Mesenchymal stem cell (in vitro differentiated cells and primary cell): ENCODE measurements at regions not wholly inside any gene's neighbourhood (a gene's known extent, or its start where the extent isn't known, plus 50 kb on each side); places are given as distances from the start of the nearest gene placed in this dataset.

Source experiments
- DNase-seq: peaks from one replicate; pipeline ENCODE4 v3.0.0-alpha.2; 2013
- H2AFZ ChIP-seq: one replicate; pipeline ENCODE4 v1.6.1; 2013; ENCODE audit warnings: low read depth, mild to moderate bottlenecking, control low read depth, inconsistent platforms, low read length, moderate library complexity
- H2AK5ac ChIP-seq: 2 replicates; pipeline ENCODE4 v1.6.1; 2013; ENCODE audit warnings: low read length, moderate library complexity, mild to moderate bottlenecking, inconsistent platforms; ENCODE audit not compliant: severe bottlenecking
- H2BK120ac ChIP-seq: one replicate; pipeline ENCODE4 v1.6.1; 2013; ENCODE audit warnings: low read depth, mild to moderate bottlenecking, inconsistent platforms, low read length, moderate library complexity
- H2BK12ac ChIP-seq, 2 experiments: one replicate each; pipeline ENCODE4 v1.6.1; 2013; ENCODE audit warnings: inconsistent platforms in 2 of 2, low read length in 2 of 2, mild to moderate bottlenecking in 2 of 2, moderate library complexity in 2 of 2, control low read depth in 1 of 2
- H2BK15ac ChIP-seq: one replicate; pipeline ENCODE4 v1.6.1; 2013; ENCODE audit warnings: mild to moderate bottlenecking, low read depth, inconsistent platforms; ENCODE audit not compliant: poor library complexity, severe bottlenecking
- H2BK5ac ChIP-seq: 2 replicates; pipeline ENCODE4 v1.6.1; 2013; ENCODE audit warnings: low read depth, mild to moderate bottlenecking, low read length, control low read depth, inconsistent platforms; ENCODE audit not compliant: poor library complexity, severe bottlenecking
- H3K14ac ChIP-seq, 2 experiments: one replicate each; pipeline ENCODE4 v1.6.1; 2013; ENCODE audit warnings: inconsistent platforms in 2 of 2, low read length in 2 of 2, control low read depth in 1 of 2, mild to moderate bottlenecking in 1 of 2, moderate library complexity in 1 of 2
- H3K18ac ChIP-seq, 2 experiments: one replicate each; pipeline ENCODE4 v1.6.1; 2013; ENCODE audit warnings: inconsistent platforms in 2 of 2, low read length in 2 of 2, control low read depth in 1 of 2, low read depth in 1 of 2, mild to moderate bottlenecking in 1 of 2
- H3K23ac ChIP-seq, 2 experiments: one replicate each; pipeline ENCODE4 v1.6.1; 2013; ENCODE audit warnings: inconsistent platforms in 2 of 2, low read length in 2 of 2, mild to moderate bottlenecking in 2 of 2, moderate library complexity in 2 of 2, control low read depth in 1 of 2
- H3K27ac ChIP-seq: 2 replicates; pipeline ENCODE4 v1.5.1; 2013; ENCODE audit warnings: mild to moderate bottlenecking, moderate library complexity, low read length, control low read depth, inconsistent platforms; ENCODE audit not compliant: poor library complexity, severe bottlenecking
- H3K27me3 ChIP-seq, 2 experiments: 2 replicates each; pipeline versions ENCODE4 v1.6.1 to v1.7.0; 2013; ENCODE audit warnings: low read length in 2 of 2, mild to moderate bottlenecking in 2 of 2, moderate library complexity in 2 of 2, control low read depth in 1 of 2, inconsistent platforms in 1 of 2; ENCODE audit not compliant: control insufficient read depth in 1 of 2, insufficient read depth in 1 of 2
- H3K36me3 ChIP-seq, 2 experiments: 2 replicates each; pipeline versions ENCODE4 v1.6.1 to v1.7.0; 2013; ENCODE audit warnings: low read length in 2 of 2, control low read depth in 1 of 2, inconsistent platforms in 1 of 2, low read depth in 1 of 2, mild to moderate bottlenecking in 1 of 2; ENCODE audit not compliant: insufficient read depth in 2 of 2, control insufficient read depth in 1 of 2
- H3K4ac ChIP-seq, 2 experiments: one replicate each; pipeline ENCODE4 v1.6.1; 2013; ENCODE audit warnings: inconsistent platforms in 2 of 2, low read length in 2 of 2, mild to moderate bottlenecking in 2 of 2, moderate library complexity in 2 of 2, control low read depth in 1 of 2, low read depth in 1 of 2
- H3K4me1 ChIP-seq: 2 replicates; pipeline ENCODE4 v1.6.1; 2013; ENCODE audit warnings: low read depth, low read length, control low read depth; ENCODE audit not compliant: control insufficient read depth, insufficient read depth
- H3K4me2 ChIP-seq: 2 replicates; pipeline ENCODE4 v1.6.1; 2013; ENCODE audit warnings: low read length, mild to moderate bottlenecking, inconsistent platforms; ENCODE audit not compliant: poor library complexity, severe bottlenecking
- H3K4me3 ChIP-seq, 2 experiments: 2 replicates each; pipeline versions ENCODE4 v1.5.1 to v1.7.0; 2013; ENCODE audit warnings: low read length in 2 of 2, mild to moderate bottlenecking in 2 of 2, control low read depth in 1 of 2, low read depth in 1 of 2; ENCODE audit not compliant: insufficient read depth in 1 of 2
- H3K79me1 ChIP-seq: replicated peaks from 2 replicates; pipeline ENCODE4 v1.6.1; 2013; ENCODE audit warnings: mild to moderate bottlenecking, control low read depth, low read length, inconsistent platforms; ENCODE audit not compliant: poor library complexity, severe bottlenecking
- H3K9ac ChIP-seq: 2 replicates; pipeline ENCODE4 v1.7.0; 2013; ENCODE audit warnings: mild to moderate bottlenecking, low read length, moderate library complexity
- H3K9me3 ChIP-seq: 2 replicates; pipeline ENCODE4 v1.7.0; 2013; ENCODE audit warnings: mild to moderate bottlenecking, low read length; ENCODE audit not compliant: control insufficient read depth
- H4K8ac ChIP-seq: one replicate; pipeline ENCODE4 v1.6.1; 2013; ENCODE audit warnings: inconsistent platforms, mild to moderate bottlenecking, low read length, moderate library complexity
- H4K91ac ChIP-seq: one replicate; pipeline ENCODE4 v1.6.1; 2013; ENCODE audit warnings: mild to moderate bottlenecking, low read length, inconsistent platforms
- WGBS: methylation state at CpG from one replicate; pipeline ENCODE4 v1.1.7; 2013; ENCODE audit warnings: mixed read lengths; 5-methylcytosine and 5-hydroxymethylcytosine counted together

DNA sequence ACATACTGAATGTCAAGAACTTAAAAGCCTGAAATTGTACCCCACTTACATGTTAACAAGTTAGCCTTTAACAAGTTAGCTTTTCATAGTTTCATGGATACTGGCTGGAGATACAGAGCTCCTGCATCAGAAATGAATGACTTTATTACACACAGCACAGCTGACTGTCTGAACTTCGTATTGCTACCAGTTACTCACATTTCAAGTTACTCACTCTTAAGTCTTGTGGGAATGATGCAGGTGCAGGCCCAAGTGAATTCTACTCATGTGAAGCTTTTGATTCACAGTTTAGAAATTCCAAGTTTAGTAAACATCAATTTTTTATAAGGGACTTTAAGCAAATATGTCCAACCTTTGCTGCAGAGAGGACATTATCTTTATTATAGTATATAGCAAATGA lies 762.2 kb upstream of the PRR20A start:
- H2BK15ac ChIP-seq = no peak overlapping the region
- no peak overlapping the region for H3K18ac ChIP-seq
- H2BK5ac ChIP-seq = no peak overlapping the region
- no peaks in the 10 kb centered on the region for H3K4me1 ChIP-seq
- no peak overlapping the region for H2AFZ ChIP-seq
- no peak overlapping the region for H3K4me3 ChIP-seq
- no peak overlapping the region for H4K91ac ChIP-seq
- H3K36me3 ChIP-seq = no peaks in the 10 kb centered on the region
- no peak overlapping the region for H2AK5ac ChIP-seq
- H2BK120ac ChIP-seq = no peak overlapping the region
- H2BK12ac ChIP-seq = no peak overlapping the region
- H3K23ac ChIP-seq = no peak overlapping the region
- no peak for DNase-seq
- H3K27ac ChIP-seq = no peak overlapping the region
- H3K4me2 ChIP-seq = no peak overlapping the region
- no peak overlapping the region for H3K14ac ChIP-seq
- H3K9me3 ChIP-seq = peaks cover 8% of the 10 kb centered on the region
- no CpG with 5 or more reads among the region's 1 CpG for WGBS
- H3K4ac ChIP-seq = no peak overlapping the region
- H4K8ac ChIP-seq = no peak overlapping the region
- H3K79me1 ChIP-seq = no peaks in the 10 kb centered on the region
- no peaks in the 10 kb centered on the region for H3K27me3 ChIP-seq
- H3K9ac ChIP-seq = no peak overlapping the region

DNA sequence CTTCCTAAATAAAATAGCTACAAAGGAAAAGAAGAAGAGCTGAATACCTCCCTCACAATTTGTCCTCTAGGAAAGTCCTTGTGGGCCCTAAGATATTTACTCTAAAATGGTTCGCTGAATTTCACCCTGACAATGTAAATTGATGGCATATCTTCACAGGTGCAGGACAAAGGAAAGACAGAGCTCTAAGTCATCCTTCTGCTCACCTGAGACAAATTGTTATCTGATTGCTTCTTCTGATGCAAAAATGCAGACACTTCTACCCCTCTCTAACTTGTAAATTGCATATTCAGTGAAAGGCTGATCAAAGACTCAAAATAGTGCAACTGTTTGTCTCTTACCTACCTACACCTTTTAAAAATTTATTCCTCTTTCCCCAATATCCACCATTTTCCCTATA lies 747.2 kb upstream of the PRR20A start:
- Histone ChIP-seq H3K14ac (no peak overlapping the region), H3K36me3 (no peaks in the 10 kb centered on the region), H3K4me3 (no peak overlapping the region), H3K4me2 (no peak overlapping the region), H2AFZ (no peak overlapping the region), H3K4me1 (no peaks in the 10 kb centered on the region), H3K23ac (no peak overlapping the region), H3K27ac (no peak overlapping the region), H3K4ac (no peak overlapping the region), H4K91ac (no peak overlapping the region), H2AK5ac (no peak overlapping the region), H2BK5ac (no peak overlapping the region), H3K27me3 (no peaks in the 10 kb centered on the region), H3K79me1 (no peaks in the 10 kb centered on the region), H3K18ac (no peak overlapping the region), H2BK15ac (no peak overlapping the region), H3K9ac (no peak overlapping the region), H3K9me3 (peaks cover 20% of the 10 kb centered on the region), H4K8ac (no peak overlapping the region), H2BK12ac (no peak overlapping the region), H2BK120ac (no peak overlapping the region)
- DNase-seq = no peak
- WGBS = 46% methylated on average over 1 of the region's 1 CpG

DNA sequence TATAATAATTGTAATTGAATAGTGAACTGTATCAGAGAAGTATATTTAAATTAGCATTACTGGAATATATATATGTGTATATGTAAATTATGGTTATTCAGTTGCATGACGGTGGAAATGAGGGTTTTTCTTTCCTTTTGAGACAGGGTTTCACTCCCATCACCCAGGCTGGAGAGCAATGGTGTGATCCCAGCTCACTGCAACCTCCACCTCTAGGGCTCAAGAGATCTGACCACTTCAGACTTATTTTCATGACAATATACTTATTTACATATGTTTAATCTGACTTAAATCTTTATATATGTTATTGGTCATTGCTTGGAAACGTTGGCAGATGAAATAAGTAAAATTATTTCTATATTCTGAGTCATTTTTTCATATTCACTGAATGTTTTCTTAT lies 744.4 kb upstream of the PRR20A start:
- WGBS = no CpG with 5 or more reads among the region's 2 CpGs
- Histone ChIP-seq H3K27ac (no peak overlapping the region), H4K8ac (no peak overlapping the region), H3K4ac (no peak overlapping the region), H2BK12ac (no peak overlapping the region), H2AFZ (no peak overlapping the region), H3K27me3 (no peaks in the 10 kb centered on the region), H3K18ac (no peak overlapping the region), H2BK5ac (no peak overlapping the region), H3K4me2 (no peak overlapping the region), H2BK120ac (no peak overlapping the region), H3K4me3 (no peak overlapping the region), H3K9ac (no peak overlapping the region), H3K36me3 (no peaks in the 10 kb centered on the region), H3K23ac (no peak overlapping the region), H2AK5ac (no peak overlapping the region), H2BK15ac (no peak overlapping the region), H3K14ac (no peak overlapping the region), H3K79me1 (no peaks in the 10 kb centered on the region), H3K9me3 (peaks cover 22% of the 10 kb centered on the region), H4K91ac (no peak overlapping the region), H3K4me1 (no peaks in the 10 kb centered on the region)
- DNase-seq = no peak

DNA sequence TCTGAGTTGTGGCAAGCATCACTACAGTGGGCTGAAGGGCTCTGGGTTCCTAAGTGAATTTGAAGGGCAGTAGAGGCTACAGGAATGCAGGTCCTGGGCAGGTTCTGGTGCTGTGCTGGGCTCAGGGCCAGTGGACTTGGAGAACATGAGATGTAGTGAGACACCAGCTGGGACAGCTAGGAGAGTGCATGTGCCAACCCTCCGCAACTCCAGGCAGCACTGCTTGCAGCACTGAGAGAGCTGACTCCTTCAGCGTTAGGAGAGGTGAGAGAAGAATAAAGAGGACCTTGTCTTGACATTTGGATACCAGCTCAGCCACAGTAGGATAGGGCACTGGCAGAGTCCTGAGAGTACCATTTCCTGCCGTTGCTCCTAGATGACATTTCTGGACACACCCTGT lies 739.9 kb upstream of the PRR20A start:
- WGBS = 91% methylated on average over 3 of the region's 3 CpGs
- Histone ChIP-seq H4K8ac (no peak overlapping the region), H2AFZ (no peak overlapping the region), H4K91ac (no peak overlapping the region), H2BK15ac (no peak overlapping the region), H3K14ac (no peak overlapping the region), H2BK12ac (no peak overlapping the region), H3K27ac (no peak overlapping the region), H3K36me3 (no peaks in the 10 kb centered on the region), H3K18ac (no peak overlapping the region), H2BK5ac (no peak overlapping the region), H3K79me1 (no peaks in the 10 kb centered on the region), H3K9ac (no peak overlapping the region), H3K4ac (no peak overlapping the region), H3K9me3 (peaks cover 21% of the 10 kb centered on the region), H3K27me3 (no peaks in the 10 kb centered on the region), H2AK5ac (no peak overlapping the region), H3K4me2 (no peak overlapping the region), H3K4me3 (no peak overlapping the region), H3K4me1 (no peaks in the 10 kb centered on the region), H3K23ac (no peak overlapping the region), H2BK120ac (no peak overlapping the region)
- DNase-seq = no peak
